BJ (cell line): ENCODE measurements at regions not wholly inside any gene's neighbourhood (a gene's known extent, or its start where the extent isn't known, plus 50 kb on each side); places are given as distances from the start of the nearest gene placed in this dataset.

Experiments used
- CTCF ChIA-PET: fragments of 350-600 bp; formaldehyde crosslinking; extraction: SDS; loops from one replicate; lab custom pipeline; 2021; ENCODE audit warnings: antibody characterized with exemption, inconsistent platforms; lab: Yijun Ruan, JAX
- POLR2A ChIA-PET: fragments of 300-600 bp; sonication (Branson Sonifier 250); formaldehyde crosslinking; extraction: SDS; loops from one replicate; lab custom pipeline; 2021; ENCODE audit warnings: antibody characterized with exemption; lab: Charles Lee
- DNase-seq: peaks from one replicate; pipeline ENCODE4 v3.0.0-alpha.2; 2011; ENCODE audit warnings: low read depth
- H3K27me3 ChIP-seq: 2 replicates; pipeline ENCODE4 v1.6.0; 2011; ENCODE audit warnings: low read length; ENCODE audit not compliant: control insufficient read depth, insufficient read depth
- H3K36me3 ChIP-seq: 2 replicates; pipeline ENCODE4 v1.5.1; 2011; ENCODE audit warnings: low read length; ENCODE audit not compliant: control insufficient read depth, insufficient read depth
- H3K4me3 ChIP-seq: 2 replicates; pipeline ENCODE4 v1.5.1; 2011; ENCODE audit warnings: low read depth, mild to moderate bottlenecking, control low read depth, low read length
- CTCF ChIP-seq: IDR thresholded peaks from 2 replicates; pipeline ENCODE4 v1.5.1; 2011; ENCODE audit warnings: low read depth, mild to moderate bottlenecking, control low read depth, inconsistent platforms, low read length, moderate library complexity; ENCODE audit not compliant: insufficient read depth

GRCh38 chr1:209427811-209428210 is 155.7 kb upstream of the CAMK1G start:
- no peak for DNase-seq
- Histone ChIP-seq H3K27me3 (no peaks in the 10 kb centered on the region), H3K36me3 (no peaks in the 10 kb centered on the region), H3K4me3 (no peak overlapping the region)
- ChIA-PET POLR2A (no interaction called here), CTCF (interaction anchor here (1.0 to 1.5 kb wide), 3 partner anchors 7 to 75 kb away, joined by 3 to 5 read pairs (median 4); no protein-coding TSS in a partner anchor)
- TF ChIP-seq CTCF = no peak

- POLR2A ChIA-PET = no interaction called here
- no peaks in the 10 kb centered on the region for H3K27me3 ChIP-seq
- CTCF ChIA-PET = interaction anchor here (1.2 kb wide), 1 partner anchor 76 kb away, joined by 3 read pairs; no protein-coding TSS in a partner anchor
- no peak overlapping the region for H3K4me3 ChIP-seq
- TF ChIP-seq CTCF = no peak
- DNase-seq = no peak
- H3K36me3 ChIP-seq = no peaks in the 10 kb centered on the region
Measured at GRCh38 chr1:209428241-209428921, 155.1 kb upstream of the CAMK1G start.

GRCh38 chr1:209429611-209430010 is 153.9 kb upstream of the CAMK1G start:
- no peak overlapping the region for H3K4me3 ChIP-seq
- no peaks in the 10 kb centered on the region for H3K27me3 ChIP-seq
- CTCF ChIA-PET = interaction anchor here (0.7 to 0.8 kb wide), 2 partner anchors 10 to 1405 kb away, joined by 3 to 5 read pairs; no protein-coding TSS in a partner anchor
- TF ChIP-seq CTCF = no peak
- POLR2A ChIA-PET = no interaction called here
- H3K36me3 ChIP-seq = no peaks in the 10 kb centered on the region
- no peak for DNase-seq

GRCh38 chr1:209430107-209430506 is 153.4 kb upstream of the CAMK1G start:
- no peaks in the 10 kb centered on the region for H3K36me3 ChIP-seq
- H3K4me3 ChIP-seq = no peak overlapping the region
- DNase-seq = no peak
- ChIA-PET POLR2A (no interaction called here), CTCF (interaction anchor here (0.7 to 1.6 kb wide), 2 partner anchors 182 to 1405 kb away, joined by 3 to 5 read pairs; no protein-coding TSS in a partner anchor)
- no peaks in the 10 kb centered on the region for H3K27me3 ChIP-seq
- TF ChIP-seq CTCF = no peak

GRCh38 chr1:209430821-209431259 is 152.7 kb upstream of the CAMK1G start:
- no peak for TF ChIP-seq CTCF
- Histone ChIP-seq H3K36me3 (no peaks in the 10 kb centered on the region), H3K27me3 (no peaks in the 10 kb centered on the region), H3K4me3 (no peak overlapping the region)
- ChIA-PET CTCF (interaction anchor here (1.6 kb wide), 1 partner anchor 183 kb away, joined by 5 read pairs; no protein-coding TSS in a partner anchor), POLR2A (no interaction called here)
- DNase-seq = no peak
